GM21447 (cell line): ENCODE measurements at regions not wholly inside any gene's neighbourhood (a gene's known extent, or its start where the extent isn't known, plus 50 kb on each side); places are given as distances from the start of the nearest gene placed in this dataset.

Source experiments
- ATAC-seq: cut with Tn5 transposase; IDR thresholded peaks from one replicate; pipeline ENCODE4 v1.9.1; 2021; ENCODE audit not compliant: unreplicated experiment

GRCh38 chr5:74956278-74956677 is 90.1 kb upstream of the FAM169A start:
- ATAC-seq: no peak

GRCh38 chr5:74954919-74955318 is 88.7 kb upstream of the FAM169A start:
- ATAC-seq: no peak

- ATAC-seq: peak; percentile 71
Measured at GRCh38 chr5:74953937-74954720, 87.9 kb upstream of the FAM169A start.

GRCh38 chr5:74953554-74953936 is 87.4 kb upstream of the FAM169A start:
- ATAC-seq: no peak

- no peak for ATAC-seq
Measured at GRCh38 chr5:74952406-74952805, 86.2 kb upstream of the FAM169A start.

- no peak for ATAC-seq
Measured at GRCh38 chr5:74951865-74952264, 85.7 kb upstream of the FAM169A start.

- ATAC-seq: no peak
Measured at GRCh38 chr5:74950836-74951515, 84.8 kb upstream of the FAM169A start.

GRCh38 chr5:74949976-74950375 is 83.8 kb upstream of the FAM169A start:
- ATAC-seq: no peak

GRCh38 chr5:74948031-74948546 is 81.9 kb upstream of the FAM169A start:
- no peak for ATAC-seq

GRCh38 chr5:74946471-74946870 is 80.3 kb upstream of the FAM169A start:
- no peak for ATAC-seq

- ATAC-seq: peak; percentile 80
Measured at GRCh38 chr5:74945561-74946165, 79.5 kb upstream of the FAM169A start.

- ATAC-seq: no peak
Measured at GRCh38 chr5:74943905-74944304, 77.7 kb upstream of the FAM169A start.

GRCh38 chr5:74942622-74943286 is 76.6 kb upstream of the FAM169A start:
- no peak for ATAC-seq

GRCh38 chr5:74940782-74941353 is 74.7 kb upstream of the FAM169A start:
- ATAC-seq: no peak

GRCh38 chr5:74938250-74938933 is 72.2 kb upstream of the FAM169A start:
- no peak for ATAC-seq

GRCh38 chr5:74935752-74936091 is 69.5 kb upstream of the FAM169A start:
- no peak for ATAC-seq

- no peak for ATAC-seq
Measured at GRCh38 chr5:74934949-74935751, 69.0 kb upstream of the FAM169A start.

GRCh38 chr5:74927336-74927735 is 61.1 kb upstream of the FAM169A start:
- ATAC-seq: no peak

GRCh38 chr5:74919487-74919886 is 53.3 kb upstream of the FAM169A start:
- ATAC-seq: no peak

- ATAC-seq: no peak
Measured at GRCh38 chr5:74919041-74919440, 52.9 kb upstream of the FAM169A start.
